C4-2B (cell line): ENCODE measurements at regions not wholly inside any gene's neighbourhood (a gene's known extent, or its start where the extent isn't known, plus 50 kb on each side); places are given as distances from the start of the nearest gene placed in this dataset.

ENCODE experiments used
- CTCF ChIP-seq: fragments of 450-650 bp; conservative IDR thresholded peaks from 2 replicates; pipeline ENCODE4 v1.5.1; 2017; ENCODE audit warnings: mild to moderate bottlenecking
- ZFX ChIP-seq: fragments of 450-650 bp; IDR thresholded peaks from 2 replicates; pipeline ENCODE4 v1.6.1; 2017

DNA sequence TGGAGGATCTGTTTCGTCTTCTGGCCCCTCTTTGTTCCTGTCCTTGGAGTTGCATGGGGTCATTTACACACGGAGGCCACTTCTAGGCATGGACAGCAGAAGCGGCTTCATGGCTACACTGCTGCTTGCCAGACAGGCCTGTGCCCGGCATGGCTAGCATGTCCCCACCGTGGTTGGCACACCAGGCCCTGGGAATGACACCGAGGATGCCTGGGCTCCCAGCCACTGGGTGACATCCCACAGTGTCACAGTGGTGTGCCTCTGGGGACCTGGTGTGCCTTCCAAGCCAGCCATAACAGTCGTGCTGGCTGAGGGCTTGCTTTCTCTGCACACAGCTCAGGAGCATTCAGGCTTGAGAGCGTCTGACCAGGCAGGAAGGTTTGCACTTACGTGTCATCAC, 910.1 kb downstream of the TBC1D22A start:
- no peak for TF ChIP-seq CTCF
- TF ChIP-seq ZFX = no peak
